Uterus (tissue), 2 donors: ENCODE measurements at regions not wholly inside any gene's neighbourhood (a gene's known extent, or its start where the extent isn't known, plus 50 kb on each side); places are given as distances from the start of the nearest gene placed in this dataset.

Experiments used
- CTCF ChIP-seq, 4 experiments: fragments of 200-600 bp in 2 of 4; fragments of 450-650 bp in 2 of 4; sonication (generic) in 2 of 4; IDR thresholded peaks; one replicate each; pipeline ENCODE4 v1.5.1; 2016 to 2019; ENCODE audit warnings: antibody characterized with exemption in 4 of 4, mild to moderate bottlenecking in 2 of 4, moderate library complexity in 1 of 4
- POLR2A ChIP-seq, 2 donors: fragments of 450-650 bp; IDR thresholded peaks; one replicate each; pipeline ENCODE4 v1.6.1; 2016; ENCODE audit warnings: antibody characterized with exemption in 2 of 2, mild to moderate bottlenecking in 1 of 2, moderate library complexity in 1 of 2

- TF ChIP-seq CTCF (IDR thresholded peaks at IDR 0.05), result no peak
- no peak for TF ChIP-seq POLR2A (IDR thresholded peaks at IDR 0.05)
Measured at GRCh38 chr3:193989186-193989585, 146.8 kb upstream of the HES1 start.
